Stimulated activated CD8-positive, alpha-beta memory T cell treated with anti-CD3 and anti-CD28 coated beads, Interleukin-2, amount 100 ng/mL, for 48 hours (primary cell): ENCODE measurements at regions not wholly inside any gene's neighbourhood (a gene's known extent, or its start where the extent isn't known, plus 50 kb on each side); places are given as distances from the start of the nearest gene placed in this dataset.
"Not testable (repeated sequence)": the region's sequence is repeated elsewhere in the genome, so short reads cannot be mapped to it uniquely, and the experiment has no call there.

Experiments
- DNase-seq, 2 donors: peaks; one replicate each; pipeline ENCODE4 v3.0.0-alpha.2; 2020; ENCODE audit warnings: low read depth in 2 of 2

DNA sequence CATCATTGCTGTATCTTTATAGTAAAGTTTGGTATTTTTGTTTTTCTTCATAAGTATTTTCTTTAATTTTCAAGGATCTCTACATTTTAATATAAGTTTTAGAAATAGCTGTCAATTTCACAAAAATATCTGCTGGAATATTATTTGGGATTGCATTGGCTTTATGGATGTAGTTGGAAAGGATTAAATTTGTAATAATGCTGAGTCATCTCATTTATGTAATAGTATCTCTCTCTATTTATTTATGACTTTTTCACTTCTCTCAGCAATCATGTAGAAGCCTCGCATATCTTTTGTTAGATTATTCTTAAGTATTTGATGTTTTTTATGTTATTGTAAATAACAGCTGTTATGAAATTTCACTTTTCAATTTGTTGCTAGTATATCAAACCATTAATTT is 223.1 kb upstream of the POGK start:
- no peak for DNase-seq

DNA sequence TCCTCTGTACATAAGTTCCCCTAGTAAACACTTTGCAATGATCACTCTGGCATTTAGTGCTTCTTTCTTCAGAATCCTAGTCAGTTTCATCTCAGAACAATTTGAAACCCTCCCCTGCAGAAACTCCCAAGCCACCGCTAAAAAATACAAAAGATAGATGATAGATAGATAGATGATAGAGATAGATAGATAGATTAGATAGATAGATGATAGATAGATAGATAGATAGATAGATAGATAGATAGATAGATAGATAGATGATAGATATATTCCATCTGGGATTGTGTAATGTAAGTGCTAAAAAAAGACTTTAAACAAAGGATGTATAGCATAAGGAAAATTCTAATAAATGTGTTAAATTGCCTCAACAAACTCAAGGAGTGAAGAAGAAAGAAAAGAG is 212.6 kb upstream of the POGK start:
- DNase-seq: no peak

DNA sequence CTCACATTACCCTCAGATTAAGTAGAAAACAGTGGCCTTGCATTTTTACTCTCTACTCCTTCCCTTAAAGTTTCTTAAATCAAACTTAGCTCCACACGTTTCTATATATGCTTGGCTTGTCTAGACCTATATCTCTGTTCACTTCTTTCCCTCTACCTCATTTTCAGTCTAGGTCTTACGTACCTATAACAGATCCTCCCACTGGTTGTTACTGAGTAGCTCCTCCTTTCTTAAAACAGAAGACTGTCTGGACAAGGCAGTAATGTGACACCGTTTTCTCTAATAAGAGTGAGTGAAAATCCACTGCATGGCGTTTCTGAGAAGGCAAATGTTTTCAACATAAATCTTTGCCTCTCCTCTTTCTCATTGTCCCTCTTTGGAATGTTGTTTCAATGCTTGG is 211.7 kb upstream of the POGK start:
- no peak for DNase-seq

DNA sequence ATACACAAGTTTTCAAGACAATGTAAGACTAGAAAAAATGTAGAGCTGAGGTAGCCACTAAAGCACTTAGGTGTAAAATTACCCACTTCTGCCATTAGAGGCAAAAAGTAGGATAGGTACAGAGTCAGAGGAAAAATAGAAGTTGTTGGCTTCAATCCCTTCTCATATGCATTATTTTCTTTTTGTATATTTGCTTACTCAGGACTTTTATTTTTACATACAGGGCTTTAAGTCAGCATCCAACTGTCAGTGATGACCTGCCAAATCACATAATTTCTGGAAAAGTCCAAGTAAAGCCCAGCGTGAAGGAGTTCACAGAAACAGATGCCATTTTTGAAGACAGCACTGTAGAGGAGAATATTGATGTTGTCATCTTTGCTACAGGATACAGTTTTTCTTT is 211.0 kb upstream of the POGK start:
- DNase-seq: no peak

DNA sequence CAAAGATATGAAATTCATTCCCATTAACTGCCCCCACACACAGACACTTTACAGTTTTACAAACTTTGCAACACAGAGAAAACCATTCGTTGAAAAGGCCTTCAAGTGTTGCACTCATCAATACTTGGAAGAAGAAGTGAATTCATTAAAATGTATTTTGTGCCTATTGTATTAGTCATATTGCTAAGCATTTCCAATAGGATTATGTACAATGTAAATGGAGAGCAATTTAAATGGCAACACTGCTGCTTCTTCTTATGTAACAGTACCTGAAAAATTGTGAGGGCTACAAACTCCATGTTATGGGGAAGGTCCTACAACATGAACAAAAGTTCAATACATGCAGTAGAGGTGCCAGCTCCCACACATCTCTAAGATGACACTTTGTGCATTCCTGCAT is 209.3 kb upstream of the POGK start:
- no peak for DNase-seq

DNA sequence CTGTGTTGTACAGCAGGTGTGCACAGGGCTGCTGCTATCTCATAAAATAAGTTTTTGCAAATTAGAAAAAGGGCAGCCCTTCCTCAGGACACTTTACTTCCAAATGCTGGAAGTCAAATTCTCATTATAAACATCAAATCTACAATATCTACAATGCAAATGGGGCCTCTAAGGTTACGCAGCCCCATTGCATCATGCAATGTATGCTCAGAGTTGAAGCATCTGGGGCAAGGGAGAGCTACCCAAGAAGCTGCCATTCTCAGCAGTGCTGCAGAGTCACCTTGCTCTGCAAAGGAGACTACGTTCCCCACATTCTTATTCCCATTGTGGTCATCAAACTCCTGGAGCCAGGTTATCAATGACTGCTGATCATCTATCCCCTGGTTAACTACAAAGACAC is 208.9 kb upstream of the POGK start:
- no peak for DNase-seq

DNA sequence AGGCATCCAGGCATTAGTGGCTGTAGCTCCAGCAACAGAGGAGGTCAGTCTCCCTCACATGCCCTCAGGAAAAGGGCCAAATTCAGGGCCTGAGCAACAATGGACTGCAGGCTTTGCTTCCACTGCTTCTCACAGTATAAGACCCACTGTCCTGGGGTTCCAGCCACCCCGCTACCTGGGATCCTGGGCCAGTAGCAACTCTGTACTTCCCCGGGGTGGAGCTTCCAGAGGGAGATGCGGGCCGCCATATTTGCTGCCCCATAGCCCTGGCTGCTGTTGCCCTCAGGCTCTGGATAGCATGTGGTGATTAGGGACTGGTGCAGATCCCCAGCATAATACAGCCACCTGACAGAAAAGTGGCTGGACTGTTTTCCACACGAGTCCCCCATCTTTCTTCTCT is 201.1 kb upstream of the POGK start:
- DNase-seq: no peak

DNA sequence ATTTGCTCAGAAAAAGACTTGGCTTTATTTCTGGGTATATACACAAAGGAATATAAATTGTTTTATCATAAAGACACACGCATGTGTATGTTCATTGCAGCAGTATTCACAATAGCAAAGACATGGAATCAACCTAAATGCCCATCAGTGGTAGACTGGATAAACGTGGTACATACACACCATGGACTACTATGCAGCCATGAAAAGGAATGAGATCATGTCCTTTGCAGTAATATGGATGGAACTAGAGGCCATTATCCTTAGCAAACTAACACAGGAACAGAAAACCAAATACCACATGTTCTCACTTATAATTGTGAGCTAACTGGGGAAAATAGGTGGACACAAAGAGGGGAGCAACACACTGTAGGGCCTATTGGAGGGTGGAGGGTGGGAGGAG is 182.0 kb upstream of the POGK start:
- not testable (repeated sequence) for DNase-seq

DNA sequence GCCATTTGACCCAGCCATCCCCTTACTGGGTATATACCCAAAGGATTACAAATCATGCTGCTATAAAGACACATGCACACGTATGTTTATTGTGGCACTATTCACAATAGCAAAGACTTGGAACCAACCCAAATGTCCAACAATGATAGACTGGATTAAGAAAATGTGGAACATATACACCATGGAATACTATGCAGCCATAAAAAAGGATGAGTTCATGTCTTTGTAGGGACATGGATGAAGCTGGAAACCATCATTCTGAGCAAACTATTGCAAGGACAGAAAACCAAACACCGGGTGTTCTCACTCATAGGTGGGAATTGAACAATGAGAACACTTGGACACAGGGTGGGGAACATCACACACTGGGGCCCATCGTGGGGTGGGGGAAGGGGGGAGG is 172.5 kb upstream of the POGK start:
- not testable (repeated sequence) for DNase-seq

DNA sequence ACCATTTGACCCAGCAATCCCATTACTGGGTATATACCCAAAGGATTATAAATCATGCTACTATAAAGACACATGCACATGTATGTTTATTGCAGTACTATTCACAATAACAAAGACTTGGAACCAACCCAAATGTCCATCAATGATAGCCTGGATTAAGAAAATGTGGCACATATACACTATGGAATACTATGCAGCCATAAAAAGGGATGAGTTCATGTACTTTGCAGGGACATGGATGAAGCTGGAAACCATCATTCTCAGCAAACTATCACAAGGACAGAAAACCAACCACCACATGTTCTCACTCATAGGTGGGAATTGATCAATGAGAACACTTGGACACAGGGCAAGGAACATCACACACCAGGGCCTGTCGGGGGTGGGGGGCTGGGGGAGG is 171.7 kb upstream of the POGK start:
- DNase-seq: not testable (repeated sequence)

DNA sequence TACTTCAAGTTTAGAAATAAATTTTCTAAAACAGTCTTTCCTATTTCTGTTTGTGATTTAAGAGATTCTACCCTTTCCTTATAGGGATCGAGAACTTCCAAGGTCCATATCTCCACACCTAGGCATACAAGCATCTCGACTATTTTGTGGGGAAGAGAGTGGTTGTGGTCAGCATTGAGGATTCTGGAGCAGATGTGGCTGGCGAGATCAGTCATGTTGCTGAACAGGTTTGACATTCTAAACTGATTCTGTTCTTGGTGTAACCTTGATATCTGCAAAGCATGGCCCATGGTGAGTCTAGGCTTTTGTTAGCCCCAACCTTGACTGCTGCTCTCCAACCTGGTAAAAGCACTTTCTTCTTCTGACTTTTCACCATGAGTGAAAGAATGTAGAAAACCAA is 167.6 kb upstream of the POGK start:
- no peak for DNase-seq

DNA sequence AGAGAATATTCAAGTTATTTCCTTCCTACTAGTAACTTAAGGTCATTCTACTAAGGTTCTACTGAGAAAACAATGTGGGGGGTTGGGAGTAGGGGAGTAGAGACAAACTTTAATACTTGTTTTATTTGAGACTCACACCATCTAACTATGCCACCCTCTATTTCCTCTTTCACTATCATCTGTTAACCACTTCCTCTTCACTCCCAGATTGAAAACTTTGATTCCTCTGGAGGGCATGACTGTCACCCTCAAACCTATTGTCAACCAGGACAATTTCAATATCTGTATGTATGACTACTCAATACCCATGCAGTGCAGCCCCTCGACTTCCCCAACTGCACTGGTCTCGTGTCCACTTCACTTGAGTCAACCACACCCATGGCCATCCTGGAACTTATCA is 165.6 kb upstream of the POGK start:
- no peak for DNase-seq

DNA sequence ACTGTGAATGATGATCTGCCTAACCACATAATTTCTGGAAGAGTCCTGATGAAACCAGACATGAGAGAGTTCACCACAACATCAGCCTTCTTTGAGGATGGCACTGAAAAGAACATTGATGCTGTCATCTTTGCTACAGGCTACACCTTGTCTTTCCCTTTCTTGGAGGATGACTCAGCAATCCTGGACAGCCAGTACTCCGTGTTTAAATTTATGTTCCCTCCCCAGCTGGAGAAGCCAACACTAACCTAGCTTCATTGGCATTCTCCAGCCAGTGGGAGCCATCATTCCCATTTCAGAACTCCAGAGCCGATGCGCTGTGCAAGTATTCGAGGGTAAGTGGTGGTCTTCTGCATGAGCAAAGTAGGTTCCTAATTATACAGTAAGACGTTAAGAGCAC is 164.1 kb upstream of the POGK start:
- no peak for DNase-seq

DNA sequence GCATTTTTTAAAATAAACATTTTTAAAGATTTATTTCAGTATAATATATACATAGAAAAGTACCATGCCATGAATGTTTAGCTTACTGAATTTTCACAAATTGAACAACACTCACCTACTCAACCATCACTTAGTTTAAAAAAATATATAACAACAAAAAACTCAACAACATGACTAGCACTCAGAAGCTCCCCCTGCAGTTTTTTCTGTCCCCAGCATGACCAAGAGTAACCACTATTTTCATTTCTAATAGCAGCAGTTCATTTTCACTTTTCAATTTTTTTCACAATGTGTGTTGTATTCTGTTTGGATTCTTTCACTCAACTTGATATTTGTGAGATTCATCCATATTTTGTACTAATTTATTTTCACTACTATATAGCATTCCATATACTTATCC is 162.3 kb upstream of the POGK start:
- no peak for DNase-seq

DNA sequence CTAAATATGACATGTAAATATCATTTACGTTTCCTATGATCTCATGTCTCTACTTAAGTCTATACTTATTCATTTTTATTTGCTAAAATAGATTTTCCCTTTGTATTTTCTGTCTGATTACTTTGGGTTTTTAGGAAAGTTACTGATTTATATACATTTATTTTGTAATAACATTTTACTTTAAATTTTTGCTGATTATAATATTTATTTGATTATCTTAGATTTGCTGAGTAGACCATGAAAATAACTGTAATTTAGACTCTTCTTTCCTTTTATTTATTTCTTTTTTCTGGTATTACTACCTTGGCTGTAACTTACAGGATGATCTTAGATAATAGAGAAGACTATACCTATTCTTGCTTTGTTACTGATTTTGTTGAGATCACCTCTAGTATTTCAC is 159.9 kb upstream of the POGK start:
- DNase-seq: no peak

DNA sequence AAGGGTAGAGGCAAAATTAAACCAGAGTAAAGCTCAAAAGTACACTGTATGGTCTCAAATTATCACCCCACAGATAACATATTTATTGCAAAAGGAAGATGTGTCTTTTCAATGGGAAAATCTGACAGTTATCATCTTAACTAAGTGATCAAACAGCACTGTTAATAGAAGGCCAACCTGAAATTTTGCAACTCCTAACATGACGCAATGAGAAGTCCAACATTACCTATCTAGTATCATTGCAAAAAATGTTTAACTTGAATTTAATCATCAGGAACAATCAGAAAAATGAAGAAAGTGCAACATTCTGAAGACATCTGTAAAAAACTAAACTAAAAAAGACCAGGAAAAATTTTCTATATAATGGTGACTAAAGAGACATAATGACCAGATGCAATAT is 156.7 kb upstream of the POGK start:
- DNase-seq: no peak

DNA sequence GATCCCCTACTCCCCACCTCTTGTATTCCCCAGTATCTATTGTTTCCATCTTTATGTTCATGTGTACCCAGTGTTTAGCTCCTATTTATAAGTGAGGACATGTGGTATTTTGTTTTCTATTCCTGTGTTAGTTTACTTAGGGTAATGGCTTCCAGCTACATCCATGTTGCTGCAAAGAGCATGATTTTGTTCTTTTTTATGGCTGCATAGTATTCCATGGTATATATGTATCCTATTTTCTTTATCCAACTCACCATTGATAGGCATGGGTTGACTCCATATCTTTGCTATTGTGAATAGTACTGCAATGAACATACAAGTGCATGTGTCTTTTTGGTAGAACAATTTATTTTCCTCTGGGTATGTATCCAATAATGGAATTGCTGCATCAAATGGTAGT is 154.6 kb upstream of the POGK start:
- not testable (repeated sequence) for DNase-seq

DNA sequence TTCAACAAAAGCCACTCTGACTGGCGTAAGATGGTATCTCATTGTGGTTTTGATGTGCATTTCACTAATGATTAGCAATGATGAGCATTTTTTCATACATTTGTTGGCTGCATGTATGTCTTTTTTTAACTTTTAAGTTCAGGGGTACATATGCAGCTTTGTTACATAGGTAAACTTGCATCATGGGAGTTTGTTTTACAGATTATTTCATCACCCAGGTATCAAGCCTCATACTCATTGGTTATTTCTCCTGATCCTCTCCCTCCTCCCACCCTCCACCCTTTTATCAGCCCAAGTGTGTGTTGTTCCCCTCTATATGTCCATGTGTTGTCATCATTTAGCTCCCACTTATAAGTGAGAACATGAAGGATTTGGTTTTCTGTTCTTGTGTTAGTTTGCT is 154.1 kb upstream of the POGK start:
- no peak for DNase-seq

DNA sequence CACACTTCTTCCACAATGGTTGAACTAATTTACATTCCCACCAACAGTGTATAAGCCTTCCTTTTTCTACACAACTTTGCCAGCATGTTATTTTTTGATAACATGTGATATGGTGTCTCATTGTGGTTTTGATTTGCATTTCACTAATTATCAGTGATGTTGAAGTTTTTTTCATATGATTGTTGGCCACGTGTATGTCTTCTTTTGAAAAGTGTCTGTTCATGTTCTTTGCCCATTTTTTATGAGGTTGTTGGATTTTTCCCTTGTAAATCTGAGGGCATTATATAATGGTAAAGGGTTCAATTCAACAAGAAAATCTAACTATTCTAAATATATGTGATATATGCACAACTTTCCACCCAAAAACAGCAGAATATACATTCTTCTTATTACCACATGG is 153.4 kb upstream of the POGK start:
- not testable (repeated sequence) for DNase-seq

DNA sequence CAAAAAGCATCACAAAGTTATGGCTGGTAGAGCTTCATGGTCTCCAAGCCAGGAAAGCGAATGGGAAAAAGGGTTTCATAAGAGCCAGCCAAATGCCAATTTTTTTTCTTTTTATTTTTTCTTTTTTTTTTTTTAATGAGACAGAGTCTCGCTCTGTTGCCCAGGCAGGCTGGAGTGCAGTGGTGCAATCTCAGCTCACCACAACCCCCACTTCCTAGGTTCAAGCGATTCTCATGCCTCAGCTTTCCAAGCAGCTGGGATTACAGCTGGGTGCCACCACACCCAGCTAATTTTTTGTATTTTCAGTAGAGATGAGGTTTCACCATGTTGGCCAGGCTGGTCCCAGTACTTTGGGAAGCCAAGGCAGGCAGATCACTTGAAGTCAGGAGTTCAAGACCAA is 148.7 kb upstream of the POGK start:
- not testable (repeated sequence) for DNase-seq

DNA sequence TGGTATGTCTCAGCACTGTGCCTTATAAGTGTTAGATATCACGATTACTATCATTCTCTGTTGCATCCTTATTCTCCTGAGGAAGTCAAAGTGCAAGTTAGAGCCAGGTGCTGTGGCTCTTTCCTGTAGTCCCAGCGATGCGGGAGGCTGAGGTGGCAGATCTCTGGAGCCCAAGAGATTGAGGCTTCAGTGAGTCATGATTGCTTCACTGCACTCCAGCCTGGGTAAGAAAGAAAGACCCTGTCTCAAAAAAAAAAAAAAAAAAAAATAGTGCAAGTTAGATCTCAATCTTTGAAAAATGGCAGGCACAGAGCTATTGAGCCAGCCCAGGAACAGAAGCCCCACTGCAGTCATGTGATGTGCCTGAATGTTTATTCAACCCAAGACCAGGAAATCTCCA is 147.8 kb upstream of the POGK start:
- no peak for DNase-seq

DNA sequence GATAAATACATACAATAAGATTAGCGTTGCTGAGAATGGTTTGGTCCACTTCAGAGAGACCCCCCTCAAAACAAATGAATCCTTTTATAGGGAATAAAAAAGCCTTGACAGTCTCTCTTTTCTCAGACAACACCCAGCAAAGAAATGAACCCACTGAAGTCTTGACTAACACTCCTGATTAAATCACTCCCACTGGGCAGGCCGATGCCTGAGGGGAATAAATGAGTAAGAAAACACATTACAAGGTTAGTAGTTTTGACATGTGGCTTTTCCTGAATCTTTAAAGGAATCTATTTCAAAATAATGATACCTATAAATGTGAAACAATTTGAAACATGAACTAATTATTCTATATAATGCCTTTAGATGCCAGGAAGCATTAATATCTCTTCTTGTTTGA is 146.9 kb upstream of the POGK start:
- DNase-seq: no peak

DNA sequence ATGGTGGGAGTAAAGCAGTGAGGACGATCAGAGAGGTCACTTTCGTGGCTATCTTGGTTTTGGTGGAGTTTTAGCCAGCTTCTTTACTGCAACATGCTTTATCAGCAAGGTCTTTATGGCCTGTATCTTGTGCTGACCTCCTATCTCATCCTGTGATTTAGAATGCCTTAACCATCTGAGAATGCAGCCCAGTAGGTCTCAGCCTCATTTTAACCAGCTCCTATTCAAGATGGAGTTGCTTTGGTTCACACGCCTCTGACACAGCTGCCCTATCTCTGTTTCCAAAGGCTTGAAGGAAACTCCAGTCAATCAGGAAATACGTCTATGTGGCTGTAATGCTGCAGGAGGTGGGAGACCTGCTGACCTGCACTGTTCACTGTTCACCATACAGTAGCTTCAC is 146.1 kb upstream of the POGK start:
- no peak for DNase-seq

DNA sequence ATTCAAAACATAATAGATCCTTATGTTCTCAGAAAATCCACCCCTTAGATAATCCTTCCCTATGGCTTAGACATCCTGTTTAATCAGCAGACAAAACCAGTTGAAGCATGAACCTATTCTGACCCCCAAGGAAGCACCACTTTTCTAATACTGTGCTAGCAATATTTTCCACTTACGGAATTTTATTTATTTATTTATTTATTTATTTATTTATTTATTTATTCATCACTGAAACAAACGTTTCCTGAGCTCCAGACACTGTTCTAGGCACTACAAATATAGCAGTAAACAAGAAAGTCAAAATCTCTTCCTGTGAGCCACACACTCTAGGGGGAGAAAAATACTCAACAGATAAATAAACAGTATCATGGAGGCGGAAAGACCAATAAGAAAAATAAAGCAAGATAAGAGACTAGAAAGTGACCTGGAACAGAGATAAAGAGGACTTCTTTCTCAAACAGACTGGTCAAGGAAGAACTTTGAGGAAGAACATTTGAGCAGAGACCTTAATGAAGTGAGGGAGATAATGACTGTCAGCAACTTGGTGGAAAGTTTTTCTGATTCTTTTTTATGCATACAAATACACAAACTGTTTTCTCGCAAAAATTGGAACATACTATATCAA is 145.5 kb upstream of the POGK start:
- no peak for DNase-seq

DNA sequence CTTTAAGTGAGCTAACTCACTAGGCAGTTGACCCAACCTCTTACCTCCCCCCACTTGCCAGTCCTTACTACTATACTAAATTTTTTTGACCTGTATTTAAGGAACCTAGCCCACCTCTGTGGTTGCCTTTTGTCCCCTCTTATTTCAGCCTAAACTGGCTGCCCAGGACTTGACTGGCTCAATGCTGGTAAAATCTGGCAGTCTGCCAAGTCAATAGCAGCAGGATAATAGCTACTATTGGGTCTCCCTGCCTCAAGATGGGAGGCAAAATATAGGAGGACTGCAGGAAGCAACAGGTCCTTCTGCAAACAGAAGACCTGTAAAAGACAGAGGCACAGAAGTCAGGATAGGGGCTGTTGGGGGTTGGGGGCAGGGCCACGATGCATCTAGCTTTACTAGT is 144.2 kb upstream of the POGK start:
- no peak for DNase-seq
